ENCODE measurements at regions not wholly inside any gene's neighbourhood (a gene's known extent, or its start where the extent isn't known, plus 50 kb on each side); places are given as distances from the start of the nearest gene placed in this dataset.
A peak's percentile ranks its signal among the peaks of the same experiment; 100 is the strongest.

DNA sequence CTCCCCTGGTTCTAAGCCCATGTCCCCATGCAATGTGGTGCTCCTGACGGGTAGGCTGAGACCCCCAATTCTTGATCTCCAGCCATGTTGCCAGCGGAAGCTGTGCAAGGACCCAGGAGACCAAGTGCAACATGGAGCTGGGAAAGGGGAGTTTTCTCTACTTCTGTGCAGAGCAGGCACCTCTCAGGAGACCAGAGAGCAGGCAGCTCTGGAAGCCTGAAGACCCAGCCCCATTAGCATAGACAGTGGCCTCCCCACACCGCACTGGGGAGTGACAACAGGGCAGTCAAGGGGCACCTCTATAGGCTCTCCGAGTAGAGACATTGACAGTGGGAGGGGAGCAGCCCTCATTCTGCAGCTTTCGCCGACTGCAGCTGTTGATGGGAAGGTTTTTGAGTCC lies 410.2 kb downstream of the MATN1 start:
- Histone ChIP-seq H3K27me3 (no peaks in the 10 kb centered on the region), H3K27ac (no peak overlapping the region), H3K9me3 (no peaks in the 10 kb centered on the region), H3K4me1 (no peaks in the 10 kb centered on the region), H3K4me3 (no peak overlapping the region), H3K36me3 (no peaks in the 10 kb centered on the region)
- ATAC-seq (ENCODE audit: low FRiP score in 2 of 2), result no peak
- WGBS, 2 donors, result 83 to 91% methylated on average over 5 to 6 of the region's 6 CpGs
- no peak for DNase-seq
- TF ChIP-seq EP300 (IDR thresholded peaks at IDR 0.05) (no peak), CTCF (IDR thresholded peaks at IDR 0.05) (no peak), POLR2AphosphoS5 (IDR thresholded peaks at IDR 0.05) (no peak), POLR2A (IDR thresholded peaks at IDR 0.05) (no peak)

DNA sequence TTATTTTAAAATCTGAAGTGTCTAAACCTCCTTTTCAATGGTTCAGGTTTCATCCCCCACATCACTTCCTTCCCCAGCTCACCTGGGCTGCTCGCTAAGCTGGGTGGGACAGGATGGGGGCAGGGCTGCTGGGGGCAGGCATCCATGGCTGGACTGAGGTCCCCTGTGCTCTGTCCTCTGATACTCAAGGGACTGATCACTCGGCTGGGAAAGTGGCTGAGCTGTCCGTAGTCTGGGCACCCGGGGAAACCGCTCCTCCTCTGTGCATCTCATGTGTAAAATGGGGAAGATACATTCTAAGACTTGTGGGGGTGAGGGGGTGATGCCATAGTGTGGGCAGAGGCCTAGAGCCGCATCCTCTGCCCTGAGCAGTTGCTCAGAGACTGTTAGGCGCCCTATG lies 411.2 kb downstream of the MATN1 start:
- Histone ChIP-seq H3K4me1 (no peaks in the 10 kb centered on the region), H3K27ac (no peak overlapping the region), H3K36me3 (no peaks in the 10 kb centered on the region), H3K9me3 (no peaks in the 10 kb centered on the region), H3K27me3 (no peaks in the 10 kb centered on the region), H3K4me3 (no peak overlapping the region)
- ATAC-seq (ENCODE audit: low FRiP score in 2 of 2) (peak in 1 of 2 donors; percentile 28), DNase-seq (no peak)
- TF ChIP-seq CTCF (IDR thresholded peaks at IDR 0.05) (no peak), EP300 (IDR thresholded peaks at IDR 0.05) (no peak), POLR2AphosphoS5 (IDR thresholded peaks at IDR 0.05) (no peak), POLR2A (IDR thresholded peaks at IDR 0.05) (no peak)
- WGBS, 2 donors, result 63 to 68% methylated on average over 4 to 7 of the region's 7 CpGs

DNA sequence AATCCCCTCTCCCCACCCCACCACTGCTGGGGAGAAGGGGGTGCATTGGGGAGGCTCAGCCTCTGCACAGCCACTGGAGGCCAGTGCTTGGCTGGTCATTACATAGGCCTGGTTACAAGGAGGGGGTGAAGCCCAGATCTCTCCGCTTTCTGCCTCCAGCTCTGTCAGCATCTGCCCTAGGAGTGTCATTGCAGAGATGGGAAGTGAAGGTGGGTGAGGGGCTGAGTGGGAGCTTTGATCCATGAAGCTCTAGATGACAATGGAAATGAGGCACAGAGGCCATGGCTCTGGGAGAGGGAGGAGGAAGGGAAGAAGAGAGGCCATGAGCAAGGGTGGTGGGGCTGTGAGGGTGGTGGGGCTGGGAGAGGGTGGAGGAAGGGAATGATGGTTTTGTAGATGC lies 411.6 kb downstream of the MATN1 start:
- DNase-seq (no peak), ATAC-seq (ENCODE audit: low FRiP score in 2 of 2) (peak in 1 of 2 donors; percentile 32)
- 95 to 100% methylated on average over 1 of the region's 1 CpG for WGBS, 2 donors
- no peaks in the 10 kb centered on the region for H3K4me1 ChIP-seq
- TF ChIP-seq POLR2A (IDR thresholded peaks at IDR 0.05) (no peak), CTCF (IDR thresholded peaks at IDR 0.05) (no peak)
- H3K9me3 ChIP-seq, result no peaks in the 10 kb centered on the region
- no peak overlapping the region for H3K4me3 ChIP-seq
- H3K27ac ChIP-seq, result no peak overlapping the region
- no peaks in the 10 kb centered on the region for H3K27me3 ChIP-seq
- H3K36me3 ChIP-seq, result no peaks in the 10 kb centered on the region

- Histone ChIP-seq H3K4me1 (no peaks in the 10 kb centered on the region), H3K27ac (no peak overlapping the region), H3K36me3 (no peaks in the 10 kb centered on the region), H3K9me3 (no peaks in the 10 kb centered on the region), H3K27me3 (no peaks in the 10 kb centered on the region), H3K4me3 (no peak overlapping the region)
- ATAC-seq (ENCODE audit: low FRiP score in 2 of 2) (no peak), DNase-seq (peak in 1 of 2 donors; percentile 36)
- TF ChIP-seq POLR2AphosphoS5 (IDR thresholded peaks at IDR 0.05), result no peak
- TF ChIP-seq POLR2A (IDR thresholded peaks at IDR 0.05), result no peak
- TF ChIP-seq CTCF (IDR thresholded peaks at IDR 0.05), result no peak
- TF ChIP-seq EP300 (IDR thresholded peaks at IDR 0.05), result no peak
- 70 to 77% methylated on average over 10 to 11 of the region's 11 CpGs for WGBS, 2 donors
These were observed 412.2 kb downstream of the MATN1 start for GRCh38 chr1:30310966-30311742.

DNA sequence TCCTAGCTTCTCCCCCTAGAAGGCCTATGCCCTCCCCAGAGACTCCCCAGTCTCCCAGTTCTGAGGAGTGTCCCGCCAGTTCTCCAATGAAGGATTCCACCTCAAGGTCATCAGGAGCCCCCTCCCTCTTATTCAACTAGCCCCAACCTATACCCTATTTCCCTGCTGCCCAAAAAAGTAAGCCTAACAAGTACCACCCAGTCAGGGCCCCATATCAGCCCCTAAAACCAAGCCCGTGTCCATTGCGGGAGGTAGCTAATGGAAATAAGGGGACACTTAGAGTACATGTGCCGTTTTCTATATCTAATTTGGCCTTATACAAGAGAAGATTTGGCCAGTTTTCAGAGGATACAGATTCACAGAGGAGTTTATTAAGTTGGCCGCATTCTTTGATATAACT lies 416.2 kb downstream of the MATN1 start:
- Histone ChIP-seq H3K36me3 (no peaks in the 10 kb centered on the region), H3K4me1 (no peaks in the 10 kb centered on the region), H3K4me3 (no peak overlapping the region), H3K27me3 (no peaks in the 10 kb centered on the region), H3K9me3 (no peaks in the 10 kb centered on the region), H3K27ac (no peak overlapping the region)
- DNase-seq (no peak), ATAC-seq (ENCODE audit: low FRiP score in 2 of 2) (no peak)
- TF ChIP-seq POLR2A (IDR thresholded peaks at IDR 0.05) (no peak), EP300 (IDR thresholded peaks at IDR 0.05) (no peak), CTCF (IDR thresholded peaks at IDR 0.05) (no peak), POLR2AphosphoS5 (IDR thresholded peaks at IDR 0.05) (no peak)
- 88 to 93% methylated on average over 5 of the region's 5 CpGs for WGBS, 2 donors

All from upper lobe of left lung (tissue), 6 donors.